ENCODE measurements at regions not wholly inside any gene's neighbourhood (a gene's known extent, or its start where the extent isn't known, plus 50 kb on each side); places are given as distances from the start of the nearest gene placed in this dataset.

DNA sequence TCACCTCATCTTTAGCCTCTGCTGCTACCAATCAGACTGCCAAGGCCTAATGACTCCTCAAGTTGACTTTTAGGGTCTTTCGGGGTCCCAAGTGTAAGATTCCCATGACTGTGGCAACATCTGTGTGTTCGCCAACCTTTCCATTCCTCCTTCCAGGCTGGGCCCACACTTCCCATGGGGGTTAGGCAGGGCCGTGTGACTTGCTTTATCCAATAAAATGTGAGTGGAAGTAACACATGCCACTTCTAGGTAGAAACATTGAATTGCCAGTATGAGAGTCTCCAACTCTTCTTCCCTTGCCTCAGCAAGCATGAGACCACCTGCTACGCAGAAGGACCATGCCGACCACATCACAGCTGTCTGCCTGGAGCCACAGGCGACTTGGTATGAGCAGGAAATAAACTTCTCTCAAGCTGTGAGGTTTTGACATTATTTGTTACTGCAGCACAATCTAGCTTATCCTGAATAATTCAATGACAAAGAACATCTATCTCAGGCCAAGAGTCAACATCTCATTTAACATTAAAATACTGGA is 190.4 kb upstream of the IER5L start:
- no peaks in the 10 kb centered on the region for H3K36me3 ChIP-seq (ENCODE audit: low read depth)
- DNase-seq (ENCODE audit: low spot score) (no peak), ATAC-seq (ENCODE audit: low read depth) (no peak)
- H3K27me3 ChIP-seq (ENCODE audit: insufficient read depth, poor library complexity, severe bottlenecking): no peaks in the 10 kb centered on the region
- no peak overlapping the region for H3K4me3 ChIP-seq (ENCODE audit: severe bottlenecking)
- no peak overlapping the region for H3K27ac ChIP-seq (ENCODE audit: poor library complexity, severe bottlenecking)
- H3K9me3 ChIP-seq (ENCODE audit: severe bottlenecking): no peaks in the 10 kb centered on the region
- H3K4me1 ChIP-seq (ENCODE audit: insufficient read depth, poor library complexity, severe bottlenecking): no peaks in the 10 kb centered on the region
- TF ChIP-seq, protein P1, sequence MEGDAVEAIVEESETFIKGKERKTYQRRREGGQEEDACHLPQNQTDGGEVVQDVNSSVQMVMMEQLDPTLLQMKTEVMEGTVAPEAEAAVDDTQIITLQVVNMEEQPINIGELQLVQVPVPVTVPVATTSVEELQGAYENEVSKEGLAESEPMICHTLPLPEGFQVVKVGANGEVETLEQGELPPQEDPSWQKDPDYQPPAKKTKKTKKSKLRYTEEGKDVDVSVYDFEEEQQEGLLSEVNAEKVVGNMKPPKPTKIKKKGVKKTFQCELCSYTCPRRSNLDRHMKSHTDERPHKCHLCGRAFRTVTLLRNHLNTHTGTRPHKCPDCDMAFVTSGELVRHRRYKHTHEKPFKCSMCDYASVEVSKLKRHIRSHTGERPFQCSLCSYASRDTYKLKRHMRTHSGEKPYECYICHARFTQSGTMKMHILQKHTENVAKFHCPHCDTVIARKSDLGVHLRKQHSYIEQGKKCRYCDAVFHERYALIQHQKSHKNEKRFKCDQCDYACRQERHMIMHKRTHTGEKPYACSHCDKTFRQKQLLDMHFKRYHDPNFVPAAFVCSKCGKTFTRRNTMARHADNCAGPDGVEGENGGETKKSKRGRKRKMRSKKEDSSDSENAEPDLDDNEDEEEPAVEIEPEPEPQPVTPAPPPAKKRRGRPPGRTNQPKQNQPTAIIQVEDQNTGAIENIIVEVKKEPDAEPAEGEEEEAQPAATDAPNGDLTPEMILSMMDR (IDR thresholded peaks at IDR 0.05; ENCODE audit: poor library complexity, severe bottlenecking): no peak

DNA sequence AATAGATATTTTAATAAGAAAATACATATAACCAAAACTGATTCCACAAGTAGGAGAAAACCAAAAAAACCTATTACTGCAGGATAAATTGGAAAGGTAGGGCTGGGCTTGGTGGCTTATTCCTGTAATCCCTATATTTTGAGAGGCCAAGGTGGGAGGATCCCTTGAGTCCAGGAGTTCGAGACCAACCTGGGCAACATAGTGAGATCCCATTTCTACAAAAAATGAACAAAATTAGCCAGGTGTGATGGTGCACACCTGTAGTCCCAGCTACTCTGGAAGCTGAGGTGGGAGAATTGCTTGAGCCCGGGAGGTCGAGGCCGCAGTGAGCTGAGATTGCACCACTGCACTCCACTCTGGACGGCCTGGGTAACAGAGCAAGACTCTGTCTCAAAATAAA is 189.2 kb upstream of the IER5L start:
- Histone ChIP-seq H3K27ac (ENCODE audit: poor library complexity, severe bottlenecking) (no peak overlapping the region), H3K27me3 (ENCODE audit: insufficient read depth, poor library complexity, severe bottlenecking) (no peaks in the 10 kb centered on the region), H3K4me1 (ENCODE audit: insufficient read depth, poor library complexity, severe bottlenecking) (peaks cover under 1% of the 10 kb centered on the region), H3K9me3 (ENCODE audit: severe bottlenecking) (no peaks in the 10 kb centered on the region), H3K36me3 (ENCODE audit: low read depth) (no peaks in the 10 kb centered on the region), H3K4me3 (ENCODE audit: severe bottlenecking) (no peak overlapping the region)
- ATAC-seq (ENCODE audit: low read depth): no peak
- TF ChIP-seq, protein P1 (IDR thresholded peaks at IDR 0.05; ENCODE audit: poor library complexity, severe bottlenecking): no peak
- DNase-seq (ENCODE audit: low spot score): no peak

DNA sequence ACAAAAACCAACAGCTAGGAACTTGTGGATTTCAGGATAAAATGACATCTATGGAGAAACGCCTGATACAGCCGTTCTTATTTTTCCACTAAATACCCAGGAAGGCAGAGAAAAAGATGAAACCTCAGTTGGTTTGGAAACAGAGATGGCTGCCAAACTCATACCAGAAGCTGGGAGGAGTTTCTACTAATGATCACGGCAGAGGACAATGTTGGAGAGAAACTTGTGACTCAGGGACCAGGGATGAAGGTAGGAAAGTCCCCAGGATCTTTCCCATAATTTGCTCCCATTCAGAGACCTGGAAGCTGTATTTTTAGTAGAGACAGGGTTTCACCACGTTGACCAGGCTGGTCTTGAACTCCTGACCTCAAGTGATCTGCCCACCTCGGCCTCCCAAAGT is 187.1 kb upstream of the IER5L start:
- ATAC-seq (ENCODE audit: low read depth) (no peak), DNase-seq (ENCODE audit: low spot score) (no peak)
- no peak overlapping the region for H3K27ac ChIP-seq (ENCODE audit: poor library complexity, severe bottlenecking)
- H3K4me1 ChIP-seq (ENCODE audit: insufficient read depth, poor library complexity, severe bottlenecking): peaks cover 3% of the 10 kb centered on the region
- H3K4me3 ChIP-seq (ENCODE audit: severe bottlenecking): no peak overlapping the region
- H3K9me3 ChIP-seq (ENCODE audit: severe bottlenecking): no peaks in the 10 kb centered on the region
- H3K36me3 ChIP-seq (ENCODE audit: low read depth): no peaks in the 10 kb centered on the region
- no peaks in the 10 kb centered on the region for H3K27me3 ChIP-seq (ENCODE audit: insufficient read depth, poor library complexity, severe bottlenecking)
- TF ChIP-seq, protein P1 (IDR thresholded peaks at IDR 0.05; ENCODE audit: poor library complexity, severe bottlenecking): no peak

DNA sequence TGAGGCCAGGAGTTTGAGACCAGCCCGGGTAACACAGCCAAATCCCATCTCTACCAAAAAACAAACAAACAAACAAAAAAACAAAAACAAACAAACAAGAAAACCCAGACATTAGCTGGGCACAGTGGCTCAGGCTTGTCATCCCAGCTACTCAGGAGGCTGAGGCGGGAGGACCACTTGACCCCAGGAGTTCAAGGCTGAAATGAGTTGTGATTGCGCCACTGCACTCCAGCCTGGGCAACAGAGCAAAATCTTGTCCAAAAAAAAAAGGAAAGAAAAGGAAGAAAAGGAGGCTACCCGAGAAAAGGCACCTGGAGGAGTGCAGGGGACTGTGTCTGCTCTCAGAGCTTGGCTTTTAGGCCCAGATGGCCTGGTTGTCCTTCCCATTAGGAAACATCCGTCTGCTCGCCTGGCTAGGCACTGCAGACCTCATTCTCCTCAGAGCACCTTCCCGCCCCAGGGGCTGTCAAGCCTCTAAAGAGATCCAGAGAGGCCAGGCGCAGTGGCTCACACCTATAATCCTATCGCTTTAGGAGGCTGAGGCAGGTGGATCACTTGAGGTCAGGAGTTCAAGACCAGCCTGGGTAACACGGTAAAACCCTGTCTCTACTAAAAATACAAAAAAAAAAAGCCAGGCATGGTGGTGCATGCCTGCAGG is 185.3 kb upstream of the IER5L start:
- no peak for DNase-seq (ENCODE audit: low spot score)
- Histone ChIP-seq H3K36me3 (ENCODE audit: low read depth) (no peaks in the 10 kb centered on the region), H3K4me1 (ENCODE audit: insufficient read depth, poor library complexity, severe bottlenecking) (peaks cover 3% of the 10 kb centered on the region), H3K27ac (ENCODE audit: poor library complexity, severe bottlenecking) (no peak overlapping the region), H3K4me3 (ENCODE audit: severe bottlenecking) (no peak overlapping the region), H3K9me3 (ENCODE audit: severe bottlenecking) (no peaks in the 10 kb centered on the region), H3K27me3 (ENCODE audit: insufficient read depth, poor library complexity, severe bottlenecking) (no peaks in the 10 kb centered on the region)
- TF ChIP-seq, protein P1 (IDR thresholded peaks at IDR 0.05; ENCODE audit: poor library complexity, severe bottlenecking): no peak
- no peak for ATAC-seq (ENCODE audit: low read depth)

All from RWPE2 (cell line).